OCI-M1 (cell line): ENCODE measurements at regions not wholly inside any gene's neighbourhood (a gene's known extent, or its start where the extent isn't known, plus 50 kb on each side); places are given as distances from the start of the nearest gene placed in this dataset.

Experiments
- DNase-seq: peaks from one replicate; lab custom pipeline; 2025; lab: John Stamatoyannopoulos, UW

GRCh38 chr20:22370137-22370536, 214.2 kb downstream of the FOXA2 start:
- DNase-seq, result no peak

GRCh38 chr20:22369100-22369499, 215.3 kb downstream of the FOXA2 start:
- no peak for DNase-seq

GRCh38 chr20:22368235-22368634, 216.1 kb downstream of the FOXA2 start:
- peak; percentile 14 for DNase-seq

GRCh38 chr20:22366631-22367030, 217.7 kb downstream of the FOXA2 start:
- no peak for DNase-seq

- no peak for DNase-seq
These were observed 229.7 kb downstream of the FOXA2 start for GRCh38 chr20:22354647-22355046.

- DNase-seq, result peak; percentile 33
These were observed 230.8 kb downstream of the FOXA2 start for GRCh38 chr20:22353586-22353985.

GRCh38 chr20:22352019-22352418, 232.4 kb downstream of the FOXA2 start:
- DNase-seq, result no peak

GRCh38 chr20:22350624-22351023, 233.7 kb downstream of the FOXA2 start:
- DNase-seq, result no peak

GRCh38 chr20:22348010-22348409, 236.4 kb downstream of the FOXA2 start:
- DNase-seq, result peak; percentile 72

- peak; percentile 79 for DNase-seq
These were observed 237.7 kb downstream of the FOXA2 start for GRCh38 chr20:22346716-22347115.

- DNase-seq, result no peak
These were observed 240.8 kb downstream of the FOXA2 start for GRCh38 chr20:22343612-22344011.

- DNase-seq, result no peak
These were observed 242.0 kb downstream of the FOXA2 start for GRCh38 chr20:22342410-22342809.

- no peak for DNase-seq
These were observed 242.9 kb downstream of the FOXA2 start for GRCh38 chr20:22341508-22341907.

- DNase-seq, result no peak
These were observed 244.4 kb downstream of the FOXA2 start for GRCh38 chr20:22339946-22340345.

- DNase-seq, result peak; percentile 91
These were observed 245.1 kb downstream of the FOXA2 start for GRCh38 chr20:22339091-22339881.

- DNase-seq, result no peak
These were observed 246.1 kb downstream of the FOXA2 start for GRCh38 chr20:22338140-22338708.

- no peak for DNase-seq
These were observed 249.2 kb downstream of the FOXA2 start for GRCh38 chr20:22335210-22335609.

GRCh38 chr20:22333885-22334545, 250.4 kb downstream of the FOXA2 start:
- DNase-seq, result peak; percentile 79

GRCh38 chr20:22324505-22324904, 259.9 kb downstream of the FOXA2 start:
- DNase-seq, result no peak

- DNase-seq, result no peak
These were observed 261.9 kb downstream of the FOXA2 start for GRCh38 chr20:22322513-22322912.

GRCh38 chr20:22321191-22321590, 263.2 kb downstream of the FOXA2 start:
- no peak for DNase-seq

GRCh38 chr20:22320245-22320915, 264.0 kb downstream of the FOXA2 start:
- DNase-seq, result no peak

- no peak for DNase-seq
These were observed 268.6 kb downstream of the FOXA2 start for GRCh38 chr20:22315771-22316170.
